H1 (cell line): ENCODE measurements at regions not wholly inside any gene's neighbourhood (a gene's known extent, or its start where the extent isn't known, plus 50 kb on each side); places are given as distances from the start of the nearest gene placed in this dataset.

Experiments used
- CTCF ChIA-PET: fragments of 300-600 bp; sonication (Branson Sonifier 250); formaldehyde crosslinking; loops from one replicate; lab custom pipeline; 2021; ENCODE audit not compliant: partially characterized antibody; lab: Charles Lee
- POLR2A ChIA-PET: fragments of 300-600 bp; sonication (Branson Sonifier 250); formaldehyde crosslinking; loops from one replicate; lab custom pipeline; 2021; ENCODE audit warnings: inconsistent platforms; ENCODE audit not compliant: partially characterized antibody; lab: Charles Lee
- DNase-seq, 2 experiments: peaks; one replicate each; pipeline versions ENCODE4 v3.0.0 to v3.0.0-alpha.2; 2010 to 2022; ENCODE audit warnings: low spot score in 2 of 2, low read depth in 1 of 2, mixed read lengths in 1 of 2
- FAIRE-seq: peaks from 2 replicates; lab custom pipeline; 2011; peaks lifted over from hg19 to GRCh38; lab: Jason Lieb, UNC
- H2AFZ ChIP-seq: 2 replicates; pipeline ENCODE4 v1.8.1; 2012; ENCODE audit warnings: low read length, inconsistent platforms
- H2AK5ac ChIP-seq: 2 replicates; pipeline ENCODE4 v1.6.1; 2013; ENCODE audit warnings: low read depth, low read length
- H2BK120ac ChIP-seq: replicated peaks from 2 replicates; pipeline ENCODE3; 2013; ENCODE audit warnings: low read depth, low read length, inconsistent platforms
- H2BK12ac ChIP-seq: 2 replicates; pipeline ENCODE4 v1.6.1; 2013; ENCODE audit warnings: low read depth, low read length
- H2BK15ac ChIP-seq: 2 replicates; pipeline ENCODE4 v1.6.1; 2013; ENCODE audit warnings: low read length
- H2BK20ac ChIP-seq: 2 replicates; pipeline ENCODE4 v1.6.1; 2013; ENCODE audit warnings: low read length
- H2BK5ac ChIP-seq: 2 replicates; pipeline ENCODE4 v1.6.1; 2013; ENCODE audit warnings: low read depth, low read length
- H3K14ac ChIP-seq: 2 replicates; pipeline ENCODE4 v1.6.1; 2013; ENCODE audit warnings: inconsistent platforms; ENCODE audit not compliant: insufficient read length
- H3K18ac ChIP-seq: 2 replicates; pipeline ENCODE4 v1.6.1; 2013; ENCODE audit warnings: low read length; ENCODE audit errors: extremely low read depth
- H3K23ac ChIP-seq: 2 replicates; pipeline ENCODE4 v1.6.1; 2013; ENCODE audit warnings: inconsistent platforms; ENCODE audit not compliant: insufficient read length
- H3K23me2 ChIP-seq: 2 replicates; pipeline ENCODE4 v1.6.1; 2013; ENCODE audit warnings: low read depth, low read length
- H3K27ac ChIP-seq: 2 replicates; pipeline ENCODE4 v1.6.1; 2011; ENCODE audit warnings: low read depth, low read length, inconsistent platforms
- H3K27me3 ChIP-seq, 4 experiments: replicated peaks in 1 of 4; 1 replicate in 1 of 4; 2 replicates in 3 of 4; pipeline versions ENCODE4 v1.6.1 to v1.8.1; 2011 to 2013; ENCODE audit warnings: low read length in 3 of 4, mild to moderate bottlenecking in 3 of 4, inconsistent platforms in 2 of 4, mixed read lengths in 2 of 4, moderate library complexity in 1 of 4; ENCODE audit not compliant: control insufficient read depth in 3 of 4, insufficient read depth in 3 of 4; ENCODE audit errors: extremely low read depth in 1 of 4
- H3K36me3 ChIP-seq, 4 experiments: 2 replicates each; pipeline versions ENCODE4 v1.6.1 to v1.8.1; 2011 to 2013; ENCODE audit warnings: mild to moderate bottlenecking in 4 of 4, low read length in 3 of 4, moderate library complexity in 2 of 4, control low read depth in 1 of 4, inconsistent platforms in 1 of 4; ENCODE audit not compliant: insufficient read depth in 4 of 4, control insufficient read depth in 2 of 4
- H3K4ac ChIP-seq: replicated peaks from 2 replicates; pipeline ENCODE3; 2013; ENCODE audit warnings: low read length, low read depth, mixed read lengths, inconsistent platforms; ENCODE audit not compliant: insufficient read length
- H3K4me1 ChIP-seq, 4 experiments: replicated peaks in 1 of 4; 1 replicate in 1 of 4; 2 replicates in 3 of 4; pipeline versions ENCODE4 v1.6.1 to v1.8.1; 2011 to 2013; ENCODE audit warnings: low read length in 3 of 4, inconsistent platforms in 2 of 4, mixed read lengths in 1 of 4; ENCODE audit not compliant: insufficient read depth in 4 of 4, control insufficient read depth in 3 of 4
- H3K4me2 ChIP-seq, 2 experiments: 2 replicates each; pipeline versions ENCODE4 v1.6.1 to v1.8.1; 2011 to 2013; ENCODE audit warnings: low read depth in 2 of 2, low read length in 2 of 2, control low read depth in 1 of 2, inconsistent platforms in 1 of 2, mild to moderate bottlenecking in 1 of 2; ENCODE audit not compliant: insufficient read depth in 1 of 2
- H3K4me3 ChIP-seq, 4 experiments: fragments of 200-600, 300-600 bp in 1 of 4; sonication (generic), shearing (Covaris generic), sonication (Bioruptor Twin) in 1 of 4; 2 replicates each; pipeline versions ENCODE4 v1.5.1 to v1.8.1; 2011 to 2016; ENCODE audit warnings: low read length in 4 of 4, low read depth in 3 of 4, control low read depth in 2 of 4, inconsistent platforms in 2 of 4, mild to moderate bottlenecking in 2 of 4, mixed read lengths in 1 of 4, moderate library complexity in 1 of 4; ENCODE audit not compliant: insufficient read depth in 2 of 4; ENCODE audit errors: extremely low read depth in 1 of 4
- H3K56ac ChIP-seq: replicated peaks from 2 replicates; pipeline ENCODE3; 2013; ENCODE audit warnings: low read depth, mild to moderate bottlenecking, mixed read lengths, low read length, inconsistent platforms; ENCODE audit not compliant: insufficient read length
- H3K79me1 ChIP-seq: 2 replicates; pipeline ENCODE4 v1.6.1; 2013; ENCODE audit warnings: low read depth, low read length, control low read depth
- H3K79me2 ChIP-seq, 2 experiments: 2 replicates each; pipeline versions ENCODE4 v1.6.1 to v1.8.1; 2012 to 2013; ENCODE audit warnings: low read length in 2 of 2, mild to moderate bottlenecking in 2 of 2, inconsistent platforms in 1 of 2; ENCODE audit not compliant: insufficient read depth in 2 of 2, control insufficient read depth in 1 of 2
- H3K9ac ChIP-seq, 4 experiments: replicated peaks in 1 of 4; 1 replicate in 1 of 4; 2 replicates in 3 of 4; pipeline versions ENCODE4 v1.6.1 to v1.8.1; 2011 to 2013; ENCODE audit warnings: low read depth in 3 of 4, low read length in 3 of 4, control low read depth in 2 of 4, mild to moderate bottlenecking in 2 of 4, moderate library complexity in 2 of 4, inconsistent platforms in 1 of 4; ENCODE audit errors: extremely low read depth in 1 of 4
- H3K9me3 ChIP-seq, 2 experiments: 2 replicates each; pipeline versions ENCODE4 v1.6.1 to v1.8.1; 2012 to 2013; ENCODE audit warnings: mild to moderate bottlenecking in 2 of 2, moderate library complexity in 2 of 2, control low read depth in 1 of 2, inconsistent platforms in 1 of 2, low read depth in 1 of 2, low read length in 1 of 2, mixed read lengths in 1 of 2; ENCODE audit not compliant: insufficient read depth in 2 of 2
- H4K20me1 ChIP-seq, 2 experiments: replicated peaks in 1 of 2; 2 replicates each; pipeline versions ENCODE3 to v1.8.1; 2011 to 2013; ENCODE audit warnings: inconsistent platforms in 2 of 2, low read length in 2 of 2, mild to moderate bottlenecking in 1 of 2; ENCODE audit not compliant: insufficient read depth in 2 of 2, control insufficient read depth in 1 of 2
- H4K5ac ChIP-seq: 2 replicates; pipeline ENCODE4 v1.6.1; 2013; ENCODE audit warnings: low read length, low read depth, mixed read lengths, inconsistent platforms; ENCODE audit not compliant: insufficient read length
- H4K8ac ChIP-seq: 2 replicates; pipeline ENCODE4 v1.8.0; 2013; ENCODE audit warnings: mild to moderate bottlenecking, moderate library complexity, low read length, inconsistent platforms; ENCODE audit not compliant: insufficient read depth; ENCODE audit errors: extremely low read depth
- H4K91ac ChIP-seq: replicated peaks from 2 replicates; pipeline ENCODE3; 2013; ENCODE audit warnings: low read length, mixed read lengths, inconsistent platforms; ENCODE audit not compliant: insufficient read length
- BACH1 ChIP-seq: IDR thresholded peaks from 2 replicates; pipeline ENCODE4 v1.6.1; 2012; ENCODE audit warnings: low read length, improper control_type of control experiment
- CBX5 ChIP-seq: fragments of 300-800, 300-1000 bp; sonication (generic); IDR thresholded peaks from 2 replicates; pipeline ENCODE4 v1.7.1; 2016; ENCODE audit warnings: antibody characterized with exemption, low read length, low read depth
- EZH2 ChIP-seq: fragments of 200-600 bp; sonication (generic); IDR thresholded peaks from 2 replicates; pipeline ENCODE4 v1.7.1; 2012; ENCODE audit warnings: low read depth, mild to moderate bottlenecking, moderate library complexity, low read length, inconsistent platforms; ENCODE audit not compliant: severe bottlenecking
- GABPA ChIP-seq: IDR thresholded peaks from 2 replicates; pipeline ENCODE4 v1.6.1; 2011; ENCODE audit warnings: mild to moderate bottlenecking, low read length, moderate library complexity, borderline replicate concordance; ENCODE audit not compliant: insufficient read depth
- POLR2AphosphoS5 ChIP-seq: IDR thresholded peaks from 2 replicates; pipeline ENCODE4 v1.6.1; 2011; ENCODE audit warnings: low read depth, low read length
- POU5F1 ChIP-seq: IDR thresholded peaks from 2 replicates; pipeline ENCODE4 v1.6.1; 2011; ENCODE audit warnings: low read depth, mild to moderate bottlenecking, low read length, moderate library complexity
- RXRA ChIP-seq: IDR thresholded peaks from 2 replicates; pipeline ENCODE4 v1.6.1; 2011; ENCODE audit warnings: low read depth, mild to moderate bottlenecking, low read length, moderate library complexity; ENCODE audit not compliant: insufficient read depth
- SAP30 ChIP-seq: fragments of 300-600 bp; sonication (generic); IDR thresholded peaks from 2 replicates; pipeline ENCODE4 v1.7.1; 2012; ENCODE audit warnings: low read length, moderate library complexity, mild to moderate bottlenecking, inconsistent platforms; ENCODE audit not compliant: insufficient read depth, insufficient replicate concordance
- SP2 ChIP-seq: IDR thresholded peaks from 2 replicates; pipeline ENCODE4 v1.6.1; 2012; ENCODE audit warnings: mild to moderate bottlenecking, low read length, inconsistent platforms
- SP4 ChIP-seq: IDR thresholded peaks from 2 replicates; pipeline ENCODE4 v1.6.1; 2012; ENCODE audit warnings: low read length, inconsistent platforms
- TAF1 ChIP-seq: IDR thresholded peaks from 2 replicates; pipeline ENCODE4 v1.6.1; 2011; ENCODE audit warnings: mild to moderate bottlenecking, low read depth, low read length
- ZNF274 ChIP-seq: IDR thresholded peaks from 2 replicates; pipeline ENCODE4 v1.7.0; 2012; ENCODE audit warnings: low read length, borderline replicate concordance; ENCODE audit errors: extremely low read depth

DNA sequence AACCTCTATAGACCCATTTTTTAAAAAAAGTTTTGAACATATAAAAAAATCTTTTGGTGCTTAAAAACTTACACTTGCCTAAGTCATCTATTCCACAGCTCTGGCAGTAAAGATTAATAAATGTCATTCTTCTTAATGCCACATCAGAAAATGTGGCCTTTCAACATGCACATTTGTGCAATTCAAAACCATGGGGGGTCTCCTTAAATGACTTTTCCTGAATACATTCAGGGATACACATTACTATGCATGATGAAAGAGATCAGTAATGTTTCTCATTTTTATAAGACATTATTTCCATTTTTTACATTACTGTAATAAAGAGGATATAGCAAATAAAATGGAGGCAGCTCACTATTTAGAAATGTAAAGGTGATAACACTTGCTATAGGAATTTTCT is 142.3 kb downstream of the RBM43 start:
- Histone ChIP-seq H3K14ac (no peak overlapping the region), H3K4me1 (no peaks in the 10 kb centered on the region), H3K9me3 (peaks cover 12 to 15% of the 10 kb centered on the region in 2 experiments; a peak in 3 of 4 replicates), H3K4me3 (no peak overlapping the region), H3K9ac (no peak overlapping the region), H2AFZ (no peak overlapping the region), H3K4ac (no peak overlapping the region), H4K91ac (no peak overlapping the region), H3K18ac (no peak overlapping the region), H2BK12ac (no peak overlapping the region), H3K79me1 (no peaks in the 10 kb centered on the region), H2AK5ac (no peak overlapping the region), H2BK5ac (no peak overlapping the region), H2BK120ac (no peak overlapping the region), H3K36me3 (peaks cover 0 to 5% (median 1%) of the 10 kb centered on the region in 4 experiments; a peak in 2 of 8 replicates), H2BK20ac (no peak overlapping the region), H4K5ac (no peak overlapping the region), H2BK15ac (no peak overlapping the region), H3K23me2 (no peaks in the 10 kb centered on the region), H3K23ac (no peak overlapping the region), H3K27me3 (no peaks in the 10 kb centered on the region), H3K4me2 (no peak overlapping the region), H4K20me1 (no peaks in the 10 kb centered on the region), H4K8ac (no peak overlapping the region), H3K27ac (no peak overlapping the region), H3K79me2 (no peaks in the 10 kb centered on the region), H3K56ac (no peak overlapping the region)
- no peak for FAIRE-seq
- ChIA-PET CTCF (interaction anchor here (0.6 kb wide), 1 partner anchor 210 kb away, joined by 3 read pairs; no protein-coding TSS in a partner anchor), POLR2A (interaction anchor here (0.5 kb wide), 1 partner anchor 1039 kb away, joined by 3 read pairs; no protein-coding TSS in a partner anchor)
- DNase-seq: no peak
- TF ChIP-seq SAP30 (no peak), RXRA (no peak), ZNF274 (no peak), GABPA (no peak), SP4 (no peak), TAF1 (no peak), POLR2AphosphoS5 (no peak), CBX5 (no peak), POU5F1 (no peak), SP2 (no peak), EZH2 (no peak), BACH1 (no peak)
